A549 (cell line): ENCODE measurements at regions not wholly inside any gene's neighbourhood (a gene's known extent, or its start where the extent isn't known, plus 50 kb on each side); places are given as distances from the start of the nearest gene placed in this dataset.

Source experiments
- EP300 ChIP-seq, 2 experiments: fragments of >200 bp; sonication (Bioruptor Twin); formaldehyde crosslinking; IDR thresholded peaks; 2 replicates in 1 of 2; 3 replicates in 1 of 2; pipeline ENCODE4 v1.6.1; 2016 to 2017
- ESRRA ChIP-seq: fragments of 150-350 bp; IDR thresholded peaks from 2 replicates; pipeline ENCODE4 v1.6.1; 2014; ENCODE audit warnings: mild to moderate bottlenecking, low read length, borderline replicate concordance
- FOSB ChIP-seq: fragments of 250-450 bp; sonication (Bioruptor Pico); IDR thresholded peaks from 2 replicates; pipeline ENCODE4 v1.5.0; 2020; ENCODE audit warnings: mild to moderate bottlenecking, moderate library complexity
- MYC ChIP-seq: IDR thresholded peaks from 2 replicates; pipeline ENCODE4 v1.6.1; 2012; ENCODE audit warnings: mild to moderate bottlenecking, inconsistent platforms, low read length, improper control_type of control experiment, borderline replicate concordance
- POLR2A ChIP-seq: IDR thresholded peaks from 2 replicates; pipeline ENCODE4 v1.6.1; 2012; ENCODE audit warnings: mild to moderate bottlenecking, low read length
- TF ChIP-seq, protein P1 (sequence below): fragments of >200 bp; sonication (Bioruptor Twin); formaldehyde crosslinking; IDR thresholded peaks from 3 replicates; pipeline ENCODE4 v1.5.1; 2016

GRCh38 chr11:15704064-15704463 is 589.3 kb downstream of the INSC start:
- TF ChIP-seq, protein P1, sequence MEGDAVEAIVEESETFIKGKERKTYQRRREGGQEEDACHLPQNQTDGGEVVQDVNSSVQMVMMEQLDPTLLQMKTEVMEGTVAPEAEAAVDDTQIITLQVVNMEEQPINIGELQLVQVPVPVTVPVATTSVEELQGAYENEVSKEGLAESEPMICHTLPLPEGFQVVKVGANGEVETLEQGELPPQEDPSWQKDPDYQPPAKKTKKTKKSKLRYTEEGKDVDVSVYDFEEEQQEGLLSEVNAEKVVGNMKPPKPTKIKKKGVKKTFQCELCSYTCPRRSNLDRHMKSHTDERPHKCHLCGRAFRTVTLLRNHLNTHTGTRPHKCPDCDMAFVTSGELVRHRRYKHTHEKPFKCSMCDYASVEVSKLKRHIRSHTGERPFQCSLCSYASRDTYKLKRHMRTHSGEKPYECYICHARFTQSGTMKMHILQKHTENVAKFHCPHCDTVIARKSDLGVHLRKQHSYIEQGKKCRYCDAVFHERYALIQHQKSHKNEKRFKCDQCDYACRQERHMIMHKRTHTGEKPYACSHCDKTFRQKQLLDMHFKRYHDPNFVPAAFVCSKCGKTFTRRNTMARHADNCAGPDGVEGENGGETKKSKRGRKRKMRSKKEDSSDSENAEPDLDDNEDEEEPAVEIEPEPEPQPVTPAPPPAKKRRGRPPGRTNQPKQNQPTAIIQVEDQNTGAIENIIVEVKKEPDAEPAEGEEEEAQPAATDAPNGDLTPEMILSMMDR: no peak
- no peak for TF ChIP-seq MYC
- no peak for TF ChIP-seq ESRRA
- no peak for TF ChIP-seq POLR2A
- TF ChIP-seq FOSB (CRISPR knock-in tag): no peak
- no peak for TF ChIP-seq EP300 (IDR thresholded peaks at IDR 0.05)
